GM10266 (cell line): ENCODE measurements at regions not wholly inside any gene's neighbourhood (a gene's known extent, or its start where the extent isn't known, plus 50 kb on each side); places are given as distances from the start of the nearest gene placed in this dataset.

Experiments
- DNase-seq: peaks from one replicate; pipeline ENCODE4 v3.0.0; 2012; ENCODE audit errors: extremely low spot score
- CTCF ChIP-seq: IDR thresholded peaks from 2 replicates; pipeline ENCODE4 v1.5.1; 2012; ENCODE audit warnings: mild to moderate bottlenecking, low read depth; ENCODE audit not compliant: control insufficient read depth, insufficient read depth; ENCODE audit errors: missing control alignments

- TF ChIP-seq CTCF: no peak
- no peak for DNase-seq
These were observed 628.3 kb downstream of the MMUT start for GRCh38 chr6:48834706-48835105.

GRCh38 chr6:48833916-48834315 is 629.1 kb downstream of the MMUT start:
- TF ChIP-seq CTCF: no peak
- no peak for DNase-seq

DNA sequence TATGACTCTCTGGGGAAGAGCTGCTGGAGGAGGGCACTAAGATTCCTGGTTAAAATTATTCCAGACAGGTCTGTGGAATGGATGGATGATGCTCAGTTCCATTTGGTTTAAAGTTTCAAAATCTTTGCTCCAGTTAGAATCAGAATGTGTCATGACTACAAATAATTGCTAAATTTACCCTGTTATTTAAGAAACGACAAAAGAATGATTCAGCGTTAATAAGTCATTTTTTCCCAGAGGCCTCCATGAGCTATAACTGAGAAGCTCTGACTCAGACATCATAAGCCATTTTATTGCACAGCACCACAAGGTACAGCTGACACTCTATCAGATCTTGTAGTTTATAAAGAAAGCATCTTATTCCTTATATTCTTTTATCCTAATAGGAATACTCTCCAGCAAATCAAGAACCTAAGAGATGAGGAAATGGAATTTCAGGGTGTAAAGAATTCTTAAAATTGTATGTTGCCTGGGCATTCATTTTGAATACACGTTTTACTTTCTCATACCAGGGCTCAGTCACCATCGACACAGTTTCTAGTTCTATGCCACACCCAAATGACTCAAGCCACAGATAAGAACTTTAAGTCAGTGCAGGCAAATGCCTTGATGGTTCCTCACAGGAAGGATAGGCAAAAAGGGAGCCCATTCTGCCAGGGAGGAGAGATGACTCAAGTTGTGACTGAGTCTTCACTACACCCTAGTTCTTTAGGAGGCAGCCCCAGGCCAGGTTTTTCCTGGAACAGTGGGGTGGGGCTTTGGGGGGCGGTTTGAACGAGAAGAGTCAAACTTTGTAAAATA is 636.0 kb downstream of the MMUT start:
- DNase-seq: no peak
- no peak for TF ChIP-seq CTCF

- DNase-seq: no peak
- TF ChIP-seq CTCF: no peak
These were observed 636.9 kb downstream of the MMUT start for GRCh38 chr6:48826152-48826515.

- no peak for TF ChIP-seq CTCF
- no peak for DNase-seq
These were observed 637.4 kb downstream of the MMUT start for GRCh38 chr6:48825501-48826151.

DNA sequence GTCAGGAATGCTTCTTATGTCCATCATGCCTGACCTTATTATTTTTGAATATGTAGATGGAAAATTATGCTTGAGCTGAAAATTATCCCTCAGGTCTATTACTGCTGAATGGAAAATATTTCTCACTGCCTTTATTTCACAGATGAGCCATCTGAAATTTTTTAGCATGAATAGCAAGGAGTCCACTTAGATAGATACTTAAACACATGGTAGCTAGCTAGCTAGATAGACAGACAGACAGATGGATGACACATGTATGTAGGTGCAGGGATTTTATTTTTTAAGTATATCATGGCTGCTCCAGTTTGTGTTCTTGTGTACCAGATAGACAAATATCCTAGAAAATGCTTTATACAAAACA is 645.0 kb downstream of the MMUT start:
- no peak for TF ChIP-seq CTCF
- no peak for DNase-seq

DNA sequence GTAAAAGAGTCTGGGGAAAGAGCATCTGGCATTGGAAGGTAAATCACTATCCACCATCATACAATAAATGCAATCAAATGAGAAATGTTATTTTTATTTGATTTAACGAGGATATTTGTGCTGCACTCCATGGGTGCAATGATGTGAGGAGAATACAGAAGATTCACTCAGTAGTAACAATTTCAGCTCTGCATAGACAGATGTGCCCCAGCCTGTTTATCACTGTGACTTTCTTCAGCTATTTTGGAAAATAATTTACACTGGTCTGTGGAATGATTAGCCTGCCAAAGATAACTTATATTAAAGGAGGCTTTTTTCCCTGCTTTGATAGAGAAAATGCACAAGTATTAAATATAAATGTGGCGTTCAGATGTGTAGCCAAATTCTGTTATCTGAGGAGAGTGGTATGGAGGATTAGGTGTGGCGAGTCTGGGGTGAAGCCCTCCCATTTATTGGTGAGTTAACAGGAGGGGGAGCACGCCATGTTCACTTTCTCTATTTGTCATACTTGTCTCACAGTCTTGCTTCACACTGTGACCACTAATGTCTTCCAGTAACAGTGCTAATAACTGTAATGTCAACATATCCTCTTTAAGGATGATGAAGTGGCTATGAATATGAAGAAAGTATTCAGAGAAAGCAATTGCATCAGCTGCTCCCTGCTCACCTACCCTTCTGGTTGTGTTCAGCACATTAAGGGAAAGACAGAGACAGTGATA is 645.6 kb downstream of the MMUT start:
- no peak for DNase-seq
- no peak for TF ChIP-seq CTCF
